K562 (cell line): ENCODE measurements at regions not wholly inside any gene's neighbourhood (a gene's known extent, or its start where the extent isn't known, plus 50 kb on each side); places are given as distances from the start of the nearest gene placed in this dataset.

Experiments
- BHLHE40 ChIP-seq: IDR thresholded peaks from 2 replicates; pipeline ENCODE4 v1.6.1; 2011; ENCODE audit warnings: low read length, improper control_type of control experiment
- CBFB ChIP-seq: sonication (generic); formaldehyde crosslinking; IDR thresholded peaks from 2 replicates; pipeline ENCODE4 v1.4.0; 2020; ENCODE audit warnings: mild to moderate bottlenecking, missing genetic modification reagents
- FOS ChIP-seq: IDR thresholded peaks from 3 replicates; pipeline ENCODE4 v1.6.1; 2011; ENCODE audit not compliant: insufficient read length; ENCODE audit errors: extremely low read depth
- NR2F6 ChIP-seq: fragments of 450-650 bp; formaldehyde crosslinking; IDR thresholded peaks from 2 replicates; pipeline ENCODE4 v1.4.0; 2020; ENCODE audit warnings: mild to moderate bottlenecking
- PHF8 ChIP-seq: fragments of 200-600 bp; sonication (generic); IDR thresholded peaks from 2 replicates; pipeline ENCODE4 v1.6.1; 2012; ENCODE audit warnings: mixed run types, mild to moderate bottlenecking, inconsistent platforms, low read length, moderate library complexity, borderline replicate concordance
- POLR2AphosphoS5 ChIP-seq: IDR thresholded peaks from 2 replicates; pipeline ENCODE4 v1.6.1; 2011; ENCODE audit warnings: mild to moderate bottlenecking, low read depth, low read length, moderate library complexity; ENCODE audit not compliant: control insufficient read depth, insufficient read depth
- RFX5 ChIP-seq: IDR thresholded peaks from 2 replicates; pipeline ENCODE4 v1.6.1; 2011; ENCODE audit warnings: low read depth, mild to moderate bottlenecking, improper control_type of control experiment, low read length
- STAT5B ChIP-seq: fragments of 250-450 bp; sonication (Bioruptor Pico); IDR thresholded peaks from 2 replicates; pipeline ENCODE4 v1.8.0; 2021; ENCODE audit warnings: mild to moderate bottlenecking, inconsistent platforms
- ZBTB8A ChIP-seq: fragments of 450-650 bp; IDR thresholded peaks from 2 replicates; pipeline ENCODE4 v1.6.1; 2018; ENCODE audit warnings: mild to moderate bottlenecking, moderate library complexity; ENCODE audit not compliant: partially characterized antibody
- ZC3H11A ChIP-seq: IDR thresholded peaks from 2 replicates; pipeline ENCODE4 v1.6.1; 2012; ENCODE audit warnings: low read depth, low read length, improper control_type of control experiment
- ZNF184 ChIP-seq: sonication (generic); formaldehyde crosslinking; IDR thresholded peaks from 2 replicates; pipeline ENCODE4 v1.5.0; 2020; ENCODE audit warnings: missing genetic modification reagents
- TF ChIP-seq, protein P1 (sequence below): fragments of 450-650 bp; IDR thresholded peaks from 2 replicates; pipeline ENCODE4 v1.6.1; 2016; ENCODE audit warnings: low read depth

DNA sequence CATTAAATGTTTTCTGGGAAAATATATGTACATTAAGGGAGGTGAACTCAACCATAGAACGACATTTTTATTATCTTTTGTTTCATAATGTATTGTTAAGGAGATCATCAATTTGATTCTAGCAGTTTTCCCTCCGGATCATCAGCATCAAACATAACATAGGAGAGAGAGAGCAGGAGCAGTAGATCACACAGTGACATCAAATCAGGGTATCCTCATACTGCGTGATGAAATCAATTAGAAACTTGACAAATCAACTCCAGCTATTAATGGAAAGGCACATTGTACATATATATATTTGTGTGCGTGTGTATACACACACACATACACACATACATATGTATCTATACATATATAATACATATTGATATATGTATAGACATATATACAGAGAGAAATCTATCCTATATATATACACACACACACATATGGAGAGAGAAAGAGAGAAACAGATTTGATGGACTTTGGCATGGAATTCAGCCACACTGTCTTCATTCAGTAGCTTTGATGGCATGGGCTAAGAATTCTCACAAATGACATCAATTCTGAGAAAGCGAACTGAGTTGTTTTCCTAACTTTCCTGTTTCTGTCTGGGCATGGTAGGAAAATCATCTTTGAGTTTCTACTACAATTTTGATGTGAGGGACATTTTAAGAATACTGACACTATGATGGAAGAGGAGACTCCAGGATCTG, 1302.8 kb upstream of the SEL1L start:
- TF ChIP-seq, protein P1, sequence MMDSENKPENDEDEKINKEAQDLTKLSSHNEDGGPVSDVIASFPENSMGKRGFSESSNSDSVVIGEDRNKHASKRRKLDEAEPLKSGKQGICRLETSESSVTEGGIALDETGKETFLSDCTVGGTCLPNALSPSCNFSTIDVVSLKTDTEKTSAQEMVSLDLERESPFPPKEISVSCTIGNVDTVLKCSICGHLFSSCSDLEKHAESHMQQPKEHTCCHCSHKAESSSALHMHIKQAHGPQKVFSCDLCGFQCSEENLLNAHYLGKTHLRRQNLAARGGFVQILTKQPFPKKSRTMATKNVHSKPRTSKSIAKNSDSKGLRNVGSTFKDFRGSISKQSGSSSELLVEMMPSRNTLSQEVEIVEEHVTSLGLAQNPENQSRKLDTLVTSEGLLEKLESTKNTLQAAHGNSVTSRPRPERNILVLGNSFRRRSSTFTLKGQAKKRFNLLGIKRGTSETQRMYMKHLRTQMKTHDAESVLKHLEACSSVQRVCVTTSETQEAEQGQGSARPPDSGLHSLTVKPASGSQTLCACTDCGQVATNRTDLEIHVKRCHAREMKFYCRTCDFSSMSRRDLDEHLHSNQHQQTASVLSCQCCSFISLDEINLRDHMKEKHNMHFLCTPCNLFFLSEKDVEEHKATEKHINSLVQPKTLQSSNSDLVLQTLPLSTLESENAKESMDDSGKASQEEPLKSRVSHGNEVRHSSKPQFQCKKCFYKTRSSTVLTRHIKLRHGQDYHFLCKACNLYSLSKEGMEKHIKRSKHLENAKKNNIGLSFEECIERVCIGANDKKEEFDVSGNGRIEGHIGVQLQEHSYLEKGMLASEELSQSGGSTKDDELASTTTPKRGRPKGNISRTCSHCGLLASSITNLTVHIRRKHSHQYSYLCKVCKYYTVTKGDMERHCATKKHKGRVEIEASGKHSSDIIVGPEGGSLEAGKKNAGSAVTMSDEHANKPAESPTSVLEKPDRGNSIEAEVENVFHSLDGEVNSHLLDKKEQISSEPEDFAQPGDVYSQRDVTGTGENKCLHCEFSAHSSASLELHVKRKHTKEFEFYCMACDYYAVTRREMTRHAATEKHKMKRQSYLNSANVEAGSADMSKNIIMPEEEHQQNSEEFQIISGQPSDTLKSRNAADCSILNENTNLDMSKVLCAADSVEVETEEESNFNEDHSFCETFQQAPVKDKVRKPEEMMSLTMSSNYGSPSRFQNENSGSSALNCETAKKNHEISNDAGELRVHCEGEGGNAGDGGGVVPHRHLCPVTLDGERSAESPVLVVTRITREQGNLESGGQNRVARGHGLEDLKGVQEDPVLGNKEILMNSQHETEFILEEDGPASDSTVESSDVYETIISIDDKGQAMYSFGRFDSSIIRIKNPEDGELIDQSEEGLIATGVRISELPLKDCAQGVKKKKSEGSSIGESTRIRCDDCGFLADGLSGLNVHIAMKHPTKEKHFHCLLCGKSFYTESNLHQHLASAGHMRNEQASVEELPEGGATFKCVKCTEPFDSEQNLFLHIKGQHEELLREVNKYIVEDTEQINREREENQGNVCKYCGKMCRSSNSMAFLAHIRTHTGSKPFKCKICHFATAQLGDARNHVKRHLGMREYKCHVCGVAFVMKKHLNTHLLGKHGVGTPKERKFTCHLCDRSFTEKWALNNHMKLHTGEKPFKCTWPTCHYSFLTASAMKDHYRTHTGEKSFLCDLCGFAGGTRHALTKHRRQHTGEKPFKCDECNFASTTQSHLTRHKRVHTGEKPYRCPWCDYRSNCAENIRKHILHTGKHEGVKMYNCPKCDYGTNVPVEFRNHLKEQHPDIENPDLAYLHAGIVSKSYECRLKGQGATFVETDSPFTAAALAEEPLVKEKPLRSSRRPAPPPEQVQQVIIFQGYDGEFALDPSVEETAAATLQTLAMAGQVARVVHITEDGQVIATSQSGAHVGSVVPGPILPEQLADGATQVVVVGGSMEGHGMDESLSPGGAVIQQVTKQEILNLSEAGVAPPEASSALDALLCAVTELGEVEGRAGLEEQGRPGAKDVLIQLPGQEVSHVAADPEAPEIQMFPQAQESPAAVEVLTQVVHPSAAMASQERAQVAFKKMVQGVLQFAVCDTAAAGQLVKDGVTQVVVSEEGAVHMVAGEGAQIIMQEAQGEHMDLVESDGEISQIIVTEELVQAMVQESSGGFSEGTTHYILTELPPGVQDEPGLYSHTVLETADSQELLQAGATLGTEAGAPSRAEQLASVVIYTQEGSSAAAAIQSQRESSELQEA: no peak
- TF ChIP-seq FOS (no peak), NR2F6 (no peak), POLR2AphosphoS5 (no peak), BHLHE40 (no peak), ZC3H11A (no peak), RFX5 (no peak), CBFB (CRISPR knock-in tag) (no peak), ZBTB8A (no peak), ZNF184 (no peak), STAT5B (CRISPR knock-in tag) (no peak), PHF8 (no peak)
